ENCODE measurements at regions not wholly inside any gene's neighbourhood (a gene's known extent, or its start where the extent isn't known, plus 50 kb on each side); places are given as distances from the start of the nearest gene placed in this dataset.

- no peaks in the 10 kb centered on the region for H3K36me3 ChIP-seq (ENCODE audit: control insufficient read depth in 3 of 3, insufficient read depth in 2 of 3, low read depth in 1 of 3, low read length in 3 of 3)
- no peak for FAIRE-seq
- H3K9me3 ChIP-seq (ENCODE audit: control insufficient read depth in 2 of 2, insufficient read depth in 1 of 2, low read depth in 1 of 2, low read length in 1 of 2): no peaks in the 10 kb centered on the region
- 80 to 95% (median 83%) methylated on average over 6 of the region's 6 CpGs for WGBS, 3 donors
- H3K27ac ChIP-seq (ENCODE audit: low read depth in 1 of 3, low read length in 2 of 3): no peak overlapping the region
- DNase-seq: no peak
- no peak overlapping the region for H3K4me3 ChIP-seq (ENCODE audit: low read depth in 1 of 3, low read length in 3 of 3)
- no peaks in the 10 kb centered on the region for H3K4me1 ChIP-seq (ENCODE audit: control insufficient read depth in 3 of 3, insufficient read depth in 2 of 3, low read depth in 1 of 3, low read length in 2 of 3)
- no peaks in the 10 kb centered on the region for H3K27me3 ChIP-seq (ENCODE audit: control insufficient read depth in 3 of 3, insufficient read depth in 3 of 3, low read length in 3 of 3)
These were observed 72.3 kb upstream of the BOC start for GRCh38 chr3:113138839-113139743.

GRCh38 chr3:113140876-113141275 lies 70.5 kb upstream of the BOC start:
- 80 to 95% (median 82%) methylated on average over 2 of the region's 2 CpGs for WGBS, 3 donors
- Histone ChIP-seq H3K27me3 (ENCODE audit: control insufficient read depth in 3 of 3, insufficient read depth in 3 of 3, low read length in 3 of 3) (no peaks in the 10 kb centered on the region), H3K9me3 (ENCODE audit: control insufficient read depth in 2 of 2, insufficient read depth in 1 of 2, low read depth in 1 of 2, low read length in 1 of 2) (no peaks in the 10 kb centered on the region), H3K4me3 (ENCODE audit: low read depth in 1 of 3, low read length in 3 of 3) (no peak overlapping the region), H3K36me3 (ENCODE audit: control insufficient read depth in 3 of 3, insufficient read depth in 2 of 3, low read depth in 1 of 3, low read length in 3 of 3) (no peaks in the 10 kb centered on the region), H3K4me1 (ENCODE audit: control insufficient read depth in 3 of 3, insufficient read depth in 2 of 3, low read depth in 1 of 3, low read length in 2 of 3) (no peaks in the 10 kb centered on the region), H3K27ac (ENCODE audit: low read depth in 1 of 3, low read length in 2 of 3) (no peak overlapping the region)
- FAIRE-seq: no peak
- no peak for DNase-seq

GRCh38 chr3:113141543-113141942 lies 69.8 kb upstream of the BOC start:
- no peak overlapping the region for H3K27ac ChIP-seq (ENCODE audit: low read depth in 1 of 3, low read length in 2 of 3)
- no peaks in the 10 kb centered on the region for H3K9me3 ChIP-seq (ENCODE audit: control insufficient read depth in 2 of 2, insufficient read depth in 1 of 2, low read depth in 1 of 2, low read length in 1 of 2)
- H3K4me3 ChIP-seq (ENCODE audit: low read depth in 1 of 3, low read length in 3 of 3): no peak overlapping the region
- no peaks in the 10 kb centered on the region for H3K27me3 ChIP-seq (ENCODE audit: control insufficient read depth in 3 of 3, insufficient read depth in 3 of 3, low read length in 3 of 3)
- no peak for DNase-seq
- H3K36me3 ChIP-seq (ENCODE audit: control insufficient read depth in 3 of 3, insufficient read depth in 2 of 3, low read depth in 1 of 3, low read length in 3 of 3): no peaks in the 10 kb centered on the region
- 35 to 73% (median 47%) methylated on average over 2 of the region's 2 CpGs for WGBS, 3 donors
- no peak for FAIRE-seq
- no peaks in the 10 kb centered on the region for H3K4me1 ChIP-seq (ENCODE audit: control insufficient read depth in 3 of 3, insufficient read depth in 2 of 3, low read depth in 1 of 3, low read length in 2 of 3)

- Histone ChIP-seq H3K27me3 (ENCODE audit: control insufficient read depth in 3 of 3, insufficient read depth in 3 of 3, low read length in 3 of 3) (no peaks in the 10 kb centered on the region), H3K36me3 (ENCODE audit: control insufficient read depth in 3 of 3, insufficient read depth in 2 of 3, low read depth in 1 of 3, low read length in 3 of 3) (no peaks in the 10 kb centered on the region), H3K4me1 (ENCODE audit: control insufficient read depth in 3 of 3, insufficient read depth in 2 of 3, low read depth in 1 of 3, low read length in 2 of 3) (no peaks in the 10 kb centered on the region), H3K9me3 (ENCODE audit: control insufficient read depth in 2 of 2, insufficient read depth in 1 of 2, low read depth in 1 of 2, low read length in 1 of 2) (no peaks in the 10 kb centered on the region), H3K4me3 (ENCODE audit: low read depth in 1 of 3, low read length in 3 of 3) (no peak overlapping the region), H3K27ac (ENCODE audit: low read depth in 1 of 3, low read length in 2 of 3) (no peak overlapping the region)
- DNase-seq (no peak), FAIRE-seq (no peak)
These were observed 68.9 kb upstream of the BOC start for GRCh38 chr3:113142476-113142875.

- Histone ChIP-seq H3K36me3 (ENCODE audit: control insufficient read depth in 3 of 3, insufficient read depth in 2 of 3, low read depth in 1 of 3, low read length in 3 of 3) (no peaks in the 10 kb centered on the region), H3K4me1 (ENCODE audit: control insufficient read depth in 3 of 3, insufficient read depth in 2 of 3, low read depth in 1 of 3, low read length in 2 of 3) (peaks cover 0 to 2% (median 2%) of the 10 kb centered on the region in 3 donors), H3K27me3 (ENCODE audit: control insufficient read depth in 3 of 3, insufficient read depth in 3 of 3, low read length in 3 of 3) (no peaks in the 10 kb centered on the region), H3K4me3 (ENCODE audit: low read depth in 1 of 3, low read length in 3 of 3) (no peak overlapping the region), H3K27ac (ENCODE audit: low read depth in 1 of 3, low read length in 2 of 3) (no peak overlapping the region), H3K9me3 (ENCODE audit: control insufficient read depth in 2 of 2, insufficient read depth in 1 of 2, low read depth in 1 of 2, low read length in 1 of 2) (no peaks in the 10 kb centered on the region)
- DNase-seq: no peak
- 82 to 89% (median 87%) methylated on average over 1 of the region's 1 CpG for WGBS, 3 donors
- FAIRE-seq: no peak
These were observed 68.0 kb upstream of the BOC start for GRCh38 chr3:113143353-113143752.

GRCh38 chr3:113147681-113148261 lies 63.6 kb upstream of the BOC start:
- no peaks in the 10 kb centered on the region for H3K36me3 ChIP-seq (ENCODE audit: control insufficient read depth in 3 of 3, insufficient read depth in 2 of 3, low read depth in 1 of 3, low read length in 3 of 3)
- no peaks in the 10 kb centered on the region for H3K9me3 ChIP-seq (ENCODE audit: control insufficient read depth in 2 of 2, insufficient read depth in 1 of 2, low read depth in 1 of 2, low read length in 1 of 2)
- H3K27me3 ChIP-seq (ENCODE audit: control insufficient read depth in 3 of 3, insufficient read depth in 3 of 3, low read length in 3 of 3): no peaks in the 10 kb centered on the region
- H3K4me3 ChIP-seq (ENCODE audit: low read depth in 1 of 3, low read length in 3 of 3): no peak overlapping the region
- peaks cover 0 to 19% (median 9%) of the 10 kb centered on the region in 3 donors for H3K4me1 ChIP-seq (ENCODE audit: control insufficient read depth in 3 of 3, insufficient read depth in 2 of 3, low read depth in 1 of 3, low read length in 2 of 3)
- H3K27ac ChIP-seq (ENCODE audit: low read depth in 1 of 3, low read length in 2 of 3): peak overlapping the region in 2 of 3 donors; percentile 1 to 34
- no peak for DNase-seq
- FAIRE-seq: no peak
- 75 to 90% (median 88%) methylated on average over 9 of the region's 9 CpGs for WGBS, 3 donors

- Histone ChIP-seq H3K9me3 (ENCODE audit: control insufficient read depth in 2 of 2, insufficient read depth in 1 of 2, low read depth in 1 of 2, low read length in 1 of 2) (no peaks in the 10 kb centered on the region), H3K36me3 (ENCODE audit: control insufficient read depth in 3 of 3, insufficient read depth in 2 of 3, low read depth in 1 of 3, low read length in 3 of 3) (no peaks in the 10 kb centered on the region), H3K27ac (ENCODE audit: low read depth in 1 of 3, low read length in 2 of 3) (peak overlapping the region in 2 of 3 donors; percentile 1 to 8), H3K4me3 (ENCODE audit: low read depth in 1 of 3, low read length in 3 of 3) (no peak overlapping the region), H3K4me1 (ENCODE audit: control insufficient read depth in 3 of 3, insufficient read depth in 2 of 3, low read depth in 1 of 3, low read length in 2 of 3) (peaks cover 0 to 19% (median 9%) of the 10 kb centered on the region in 3 donors), H3K27me3 (ENCODE audit: control insufficient read depth in 3 of 3, insufficient read depth in 3 of 3, low read length in 3 of 3) (no peaks in the 10 kb centered on the region)
- 14 to 38% (median 37%) methylated on average over 4 of the region's 4 CpGs for WGBS, 3 donors
- DNase-seq (peak in 1 of 2 donors; percentile 40), FAIRE-seq (no peak)
These were observed 63.1 kb upstream of the BOC start for GRCh38 chr3:113148284-113148683.

- no peaks in the 10 kb centered on the region for H3K9me3 ChIP-seq (ENCODE audit: control insufficient read depth in 2 of 2, insufficient read depth in 1 of 2, low read depth in 1 of 2, low read length in 1 of 2)
- FAIRE-seq (no peak), DNase-seq (no peak)
- no peak overlapping the region for H3K27ac ChIP-seq (ENCODE audit: low read depth in 1 of 3, low read length in 2 of 3)
- no peaks in the 10 kb centered on the region for H3K27me3 ChIP-seq (ENCODE audit: control insufficient read depth in 3 of 3, insufficient read depth in 3 of 3, low read length in 3 of 3)
- H3K36me3 ChIP-seq (ENCODE audit: control insufficient read depth in 3 of 3, insufficient read depth in 2 of 3, low read depth in 1 of 3, low read length in 3 of 3): no peaks in the 10 kb centered on the region
- peaks cover 0 to 19% (median 9%) of the 10 kb centered on the region in 3 donors for H3K4me1 ChIP-seq (ENCODE audit: control insufficient read depth in 3 of 3, insufficient read depth in 2 of 3, low read depth in 1 of 3, low read length in 2 of 3)
- WGBS, 3 donors: 87 to 92% (median 87%) methylated on average over 5 of the region's 5 CpGs
- no peak overlapping the region for H3K4me3 ChIP-seq (ENCODE audit: low read depth in 1 of 3, low read length in 3 of 3)
These were observed 61.1 kb upstream of the BOC start for GRCh38 chr3:113150250-113150649.
